HEK293 (cell line): ENCODE measurements at regions not wholly inside any gene's neighbourhood (a gene's known extent, or its start where the extent isn't known, plus 50 kb on each side); places are given as distances from the start of the nearest gene placed in this dataset.

ENCODE experiments used
- CTCF ChIA-PET: fragments of 350-600 bp; formaldehyde crosslinking; extraction: SDS; loops from one replicate; lab custom pipeline; 2021; ENCODE audit warnings: antibody characterized with exemption; lab: Yijun Ruan, JAX
- POLR2A ChIA-PET: fragments of 300-600 bp; formaldehyde crosslinking; extraction: SDS; loops from one replicate; lab custom pipeline; 2020; ENCODE audit warnings: antibody characterized with exemption, inconsistent platforms; lab: Yijun Ruan, JAX
- H3K27ac ChIP-seq: fragments of 200-500 bp; sonication (Bioruptor generic); 2 replicates; pipeline ENCODE4 v1.5.1; 2014; ENCODE audit warnings: low read depth, low read length, control low read depth, inconsistent platforms; ENCODE audit errors: extremely low read depth
- H3K36me3 ChIP-seq, 2 experiments: fragments of 200-500 bp in 1 of 2; sonication (Bioruptor generic) in 1 of 2; 1 replicate in 1 of 2; 2 replicates in 1 of 2; pipeline ENCODE4 v1.5.1; 2014 to 2017; ENCODE audit warnings: inconsistent platforms in 2 of 2, low read length in 2 of 2; ENCODE audit not compliant: control insufficient read depth in 2 of 2, insufficient read depth in 1 of 2
- H3K4me1 ChIP-seq: fragments of 200-500 bp; sonication (Bioruptor generic); 2 replicates; pipeline ENCODE4 v1.5.1; 2014; ENCODE audit warnings: mild to moderate bottlenecking, low read length, inconsistent platforms; ENCODE audit not compliant: control insufficient read depth, insufficient read depth
- H3K4me3 ChIP-seq: 2 replicates; pipeline ENCODE4 v1.5.1; 2011; ENCODE audit warnings: low read depth, mild to moderate bottlenecking, control low read depth, low read length, moderate library complexity
- H3K9me3 ChIP-seq: fragments of 200-500 bp; sonication (Bioruptor generic); 2 replicates; pipeline ENCODE4 v1.5.1; 2014; ENCODE audit warnings: low read depth, low read length, inconsistent platforms; ENCODE audit not compliant: control insufficient read depth, insufficient read depth
- OSR2 ChIP-seq: fragments of 450-650 bp; formaldehyde crosslinking; IDR thresholded peaks from 2 replicates; pipeline ENCODE4 v1.5.1; 2016; ENCODE audit warnings: missing biosample characterization, missing genetic modification characterization
- PRDM1 ChIP-seq: fragments of 450-650 bp; formaldehyde crosslinking; IDR thresholded peaks from 2 replicates; pipeline ENCODE4; 2016; ENCODE audit warnings: missing biosample characterization, missing genetic modification characterization
- SP7 ChIP-seq: fragments of 450-650 bp; formaldehyde crosslinking; IDR thresholded peaks from 2 replicates; pipeline ENCODE4 v1.5.1; 2016; ENCODE audit warnings: missing biosample characterization, missing genetic modification characterization
- YY1 ChIP-seq: fragments of 450-650 bp; formaldehyde crosslinking; IDR thresholded peaks from 2 replicates; pipeline ENCODE4 v1.5.1; 2018; ENCODE audit warnings: missing biosample characterization, missing genetic modification characterization
- ZFP69B ChIP-seq: fragments of 450-650 bp; formaldehyde crosslinking; IDR thresholded peaks from 2 replicates; pipeline ENCODE4 v1.5.1; 2016; ENCODE audit warnings: missing biosample characterization, missing genetic modification characterization
- ZNF211 ChIP-seq: fragments of 450-650 bp; formaldehyde crosslinking; IDR thresholded peaks from 2 replicates; pipeline ENCODE4 v1.5.1; 2016; ENCODE audit warnings: low read depth, missing biosample characterization, missing genetic modification characterization
- ZNF214 ChIP-seq: fragments of 450-650 bp; formaldehyde crosslinking; IDR thresholded peaks from 2 replicates; pipeline ENCODE4 v1.5.1; 2017; ENCODE audit warnings: missing biosample characterization, mild to moderate bottlenecking, missing genetic modification characterization, borderline replicate concordance
- ZNF366 ChIP-seq: fragments of 450-650 bp; formaldehyde crosslinking; conservative IDR thresholded peaks from 2 replicates; pipeline ENCODE4 v1.5.1; 2016; ENCODE audit warnings: missing biosample characterization, missing genetic modification characterization
- ZNF37A ChIP-seq: fragments of 450-650 bp; IDR thresholded peaks from 2 replicates; pipeline ENCODE4 v1.5.1; 2018; ENCODE audit warnings: missing biosample characterization, missing genetic modification characterization
- ZNF416 ChIP-seq: fragments of 450-650 bp; formaldehyde crosslinking; IDR thresholded peaks from 2 replicates; pipeline ENCODE4 v1.5.1; 2016; ENCODE audit warnings: missing biosample characterization, missing genetic modification characterization
- ZNF548 ChIP-seq: fragments of 450-650 bp; formaldehyde crosslinking; IDR thresholded peaks from 2 replicates; pipeline ENCODE4 v1.5.1; 2016; ENCODE audit warnings: missing biosample characterization, missing genetic modification characterization
- ZNF707 ChIP-seq: fragments of 450-650 bp; formaldehyde crosslinking; IDR thresholded peaks from 2 replicates; pipeline ENCODE4 v1.5.1; 2016; ENCODE audit warnings: missing biosample characterization, missing genetic modification characterization
- TF ChIP-seq, protein P1 (sequence below): fragments of 450-650 bp; formaldehyde crosslinking; IDR thresholded peaks from 2 replicates; pipeline ENCODE4 v1.5.1; 2016; ENCODE audit warnings: missing biosample characterization, missing genetic modification characterization, borderline replicate concordance
- TF ChIP-seq, protein P2 (sequence below): fragments of 450-650 bp; formaldehyde crosslinking; IDR thresholded peaks from 2 replicates; pipeline ENCODE4 v1.5.1; 2016; ENCODE audit warnings: missing biosample characterization, missing genetic modification characterization
- TF ChIP-seq, protein P3 (sequence below): fragments of 450-650 bp; formaldehyde crosslinking; conservative IDR thresholded peaks from 2 replicates; pipeline ENCODE4 v1.5.1; 2016; ENCODE audit warnings: low read depth, missing biosample characterization, missing genetic modification characterization

DNA sequence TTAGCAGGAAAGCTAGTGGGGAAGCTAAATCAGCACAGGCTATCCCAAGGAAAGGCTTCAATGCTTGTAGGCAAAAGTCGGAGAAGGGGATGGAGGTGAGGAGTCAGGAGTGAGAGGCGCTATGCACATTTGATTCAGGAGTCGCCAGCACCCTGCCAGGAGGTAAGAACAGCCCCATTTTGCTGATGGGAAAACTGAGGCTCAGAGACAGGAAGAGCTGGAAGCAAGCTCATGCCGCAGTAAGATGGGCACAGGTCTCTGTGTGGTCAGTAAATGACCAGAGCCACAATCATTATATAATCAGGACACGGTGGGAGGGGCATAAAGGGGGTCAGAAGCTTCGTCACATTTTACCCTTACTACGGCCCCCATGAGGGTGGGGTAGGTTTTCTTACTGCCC is 504.4 kb downstream of the MN1 start (continued):
- TF ChIP-seq, protein P1, sequence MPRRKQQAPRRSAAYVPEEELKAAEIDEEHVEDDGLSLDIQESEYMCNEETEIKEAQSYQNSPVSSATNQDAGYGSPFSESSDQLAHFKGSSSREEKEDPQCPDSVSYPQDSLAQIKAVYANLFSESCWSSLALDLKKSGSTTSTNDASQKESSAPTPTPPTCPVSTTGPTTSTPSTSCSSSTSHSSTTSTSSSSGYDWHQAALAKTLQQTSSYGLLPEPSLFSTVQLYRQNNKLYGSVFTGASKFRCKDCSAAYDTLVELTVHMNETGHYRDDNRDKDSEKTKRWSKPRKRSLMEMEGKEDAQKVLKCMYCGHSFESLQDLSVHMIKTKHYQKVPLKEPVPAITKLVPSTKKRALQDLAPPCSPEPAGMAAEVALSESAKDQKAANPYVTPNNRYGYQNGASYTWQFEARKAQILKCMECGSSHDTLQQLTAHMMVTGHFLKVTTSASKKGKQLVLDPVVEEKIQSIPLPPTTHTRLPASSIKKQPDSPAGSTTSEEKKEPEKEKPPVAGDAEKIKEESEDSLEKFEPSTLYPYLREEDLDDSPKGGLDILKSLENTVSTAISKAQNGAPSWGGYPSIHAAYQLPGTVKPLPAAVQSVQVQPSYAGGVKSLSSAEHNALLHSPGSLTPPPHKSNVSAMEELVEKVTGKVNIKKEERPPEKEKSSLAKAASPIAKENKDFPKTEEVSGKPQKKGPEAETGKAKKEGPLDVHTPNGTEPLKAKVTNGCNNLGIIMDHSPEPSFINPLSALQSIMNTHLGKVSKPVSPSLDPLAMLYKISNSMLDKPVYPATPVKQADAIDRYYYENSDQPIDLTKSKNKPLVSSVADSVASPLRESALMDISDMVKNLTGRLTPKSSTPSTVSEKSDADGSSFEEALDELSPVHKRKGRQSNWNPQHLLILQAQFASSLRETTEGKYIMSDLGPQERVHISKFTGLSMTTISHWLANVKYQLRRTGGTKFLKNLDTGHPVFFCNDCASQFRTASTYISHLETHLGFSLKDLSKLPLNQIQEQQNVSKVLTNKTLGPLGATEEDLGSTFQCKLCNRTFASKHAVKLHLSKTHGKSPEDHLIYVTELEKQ, result no peak
- TF ChIP-seq, protein P2, sequence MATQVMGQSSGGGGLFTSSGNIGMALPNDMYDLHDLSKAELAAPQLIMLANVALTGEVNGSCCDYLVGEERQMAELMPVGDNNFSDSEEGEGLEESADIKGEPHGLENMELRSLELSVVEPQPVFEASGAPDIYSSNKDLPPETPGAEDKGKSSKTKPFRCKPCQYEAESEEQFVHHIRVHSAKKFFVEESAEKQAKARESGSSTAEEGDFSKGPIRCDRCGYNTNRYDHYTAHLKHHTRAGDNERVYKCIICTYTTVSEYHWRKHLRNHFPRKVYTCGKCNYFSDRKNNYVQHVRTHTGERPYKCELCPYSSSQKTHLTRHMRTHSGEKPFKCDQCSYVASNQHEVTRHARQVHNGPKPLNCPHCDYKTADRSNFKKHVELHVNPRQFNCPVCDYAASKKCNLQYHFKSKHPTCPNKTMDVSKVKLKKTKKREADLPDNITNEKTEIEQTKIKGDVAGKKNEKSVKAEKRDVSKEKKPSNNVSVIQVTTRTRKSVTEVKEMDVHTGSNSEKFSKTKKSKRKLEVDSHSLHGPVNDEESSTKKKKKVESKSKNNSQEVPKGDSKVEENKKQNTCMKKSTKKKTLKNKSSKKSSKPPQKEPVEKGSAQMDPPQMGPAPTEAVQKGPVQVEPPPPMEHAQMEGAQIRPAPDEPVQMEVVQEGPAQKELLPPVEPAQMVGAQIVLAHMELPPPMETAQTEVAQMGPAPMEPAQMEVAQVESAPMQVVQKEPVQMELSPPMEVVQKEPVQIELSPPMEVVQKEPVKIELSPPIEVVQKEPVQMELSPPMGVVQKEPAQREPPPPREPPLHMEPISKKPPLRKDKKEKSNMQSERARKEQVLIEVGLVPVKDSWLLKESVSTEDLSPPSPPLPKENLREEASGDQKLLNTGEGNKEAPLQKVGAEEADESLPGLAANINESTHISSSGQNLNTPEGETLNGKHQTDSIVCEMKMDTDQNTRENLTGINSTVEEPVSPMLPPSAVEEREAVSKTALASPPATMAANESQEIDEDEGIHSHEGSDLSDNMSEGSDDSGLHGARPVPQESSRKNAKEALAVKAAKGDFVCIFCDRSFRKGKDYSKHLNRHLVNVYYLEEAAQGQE (tag by site-specific recombination), result no peak
- TF ChIP-seq ZNF214 (no peak), ZFP69B (tag by site-specific recombination) (no peak), ZNF37A (tag by site-specific recombination) (no peak)
- TF ChIP-seq, protein P3, sequence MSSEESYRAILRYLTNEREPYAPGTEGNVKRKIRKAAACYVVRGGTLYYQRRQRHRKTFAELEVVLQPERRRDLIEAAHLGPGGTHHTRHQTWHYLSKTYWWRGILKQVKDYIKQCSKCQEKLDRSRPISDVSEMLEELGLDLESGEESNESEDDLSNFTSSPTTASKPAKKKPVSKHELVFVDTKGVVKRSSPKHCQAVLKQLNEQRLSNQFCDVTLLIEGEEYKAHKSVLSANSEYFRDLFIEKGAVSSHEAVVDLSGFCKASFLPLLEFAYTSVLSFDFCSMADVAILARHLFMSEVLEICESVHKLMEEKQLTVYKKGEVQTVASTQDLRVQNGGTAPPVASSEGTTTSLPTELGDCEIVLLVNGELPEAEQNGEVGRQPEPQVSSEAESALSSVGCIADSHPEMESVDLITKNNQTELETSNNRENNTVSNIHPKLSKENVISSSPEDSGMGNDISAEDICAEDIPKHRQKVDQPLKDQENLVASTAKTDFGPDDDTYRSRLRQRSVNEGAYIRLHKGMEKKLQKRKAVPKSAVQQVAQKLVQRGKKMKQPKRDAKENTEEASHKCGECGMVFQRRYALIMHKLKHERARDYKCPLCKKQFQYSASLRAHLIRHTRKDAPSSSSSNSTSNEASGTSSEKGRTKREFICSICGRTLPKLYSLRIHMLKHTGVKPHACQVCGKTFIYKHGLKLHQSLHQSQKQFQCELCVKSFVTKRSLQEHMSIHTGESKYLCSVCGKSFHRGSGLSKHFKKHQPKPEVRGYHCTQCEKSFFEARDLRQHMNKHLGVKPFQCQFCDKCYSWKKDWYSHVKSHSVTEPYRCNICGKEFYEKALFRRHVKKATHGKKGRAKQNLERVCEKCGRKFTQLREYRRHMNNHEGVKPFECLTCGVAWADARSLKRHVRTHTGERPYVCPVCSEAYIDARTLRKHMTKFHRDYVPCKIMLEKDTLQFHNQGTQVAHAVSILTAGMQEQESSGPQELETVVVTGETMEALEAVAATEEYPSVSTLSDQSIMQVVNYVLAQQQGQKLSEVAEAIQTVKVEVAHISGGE (tag by site-specific recombination), result no peak

DNA sequence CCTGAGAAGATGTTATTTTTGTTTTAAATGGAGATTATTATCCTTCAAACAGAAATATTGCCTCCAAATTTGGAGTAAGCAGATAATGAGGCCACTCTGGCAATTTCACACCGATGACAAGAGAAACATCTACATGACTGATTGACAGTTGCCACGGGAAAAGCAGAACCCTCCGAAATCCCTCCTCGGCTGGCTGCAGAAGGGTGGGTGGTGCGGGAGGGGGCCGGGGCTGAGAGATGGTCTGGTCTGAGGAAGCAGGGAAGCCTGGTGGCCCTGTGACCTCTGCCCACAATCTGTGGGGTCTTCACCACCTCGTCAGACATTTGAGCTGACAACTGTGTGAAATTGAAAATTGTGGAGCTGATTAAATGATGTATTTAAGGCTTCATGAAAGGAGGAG is 503.2 kb downstream of the MN1 start:
- CTCF ChIA-PET, result interaction anchor here (0.7 kb wide), 2 partner anchors 8 to 34 kb away, joined by 4 to 7 read pairs; no protein-coding TSS in a partner anchor
- no peaks in the 10 kb centered on the region for H3K9me3 ChIP-seq
- no peak for TF ChIP-seq ZNF211 (tag by site-specific recombination)

DNA sequence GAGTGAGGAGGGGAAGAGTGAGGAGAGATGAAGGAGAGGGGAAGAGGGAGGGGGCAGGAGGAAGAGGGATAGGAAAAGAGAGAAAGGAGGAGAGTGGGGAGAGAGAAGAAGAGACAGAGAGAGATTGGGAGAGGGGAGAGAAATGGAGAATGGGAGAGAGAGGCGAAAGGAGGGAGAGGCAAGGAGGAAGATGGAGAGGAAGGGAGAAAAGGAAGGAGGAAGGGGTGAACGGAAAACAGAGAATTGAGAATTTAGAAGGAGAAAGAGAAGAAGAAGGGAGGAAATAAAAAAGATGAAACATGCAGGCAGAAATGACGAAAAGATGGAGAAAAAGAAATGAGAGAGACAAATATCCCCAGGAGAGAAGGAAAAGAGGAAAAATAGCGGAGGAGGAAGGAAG is 502.8 kb downstream of the MN1 start:
- H3K4me3 ChIP-seq, result no peak overlapping the region
- ChIA-PET POLR2A (no interaction called here), CTCF (interaction anchor here (0.7 kb wide), 2 partner anchors 9 to 33 kb away, joined by 4 to 7 read pairs; no protein-coding TSS in a partner anchor)
- no peak for TF ChIP-seq OSR2 (tag by site-specific recombination)
- TF ChIP-seq YY1 (tag by site-specific recombination), result no peak
- TF ChIP-seq SP7 (tag by site-specific recombination), result no peak
- TF ChIP-seq PRDM1 (tag by site-specific recombination), result peak; percentile 70
- TF ChIP-seq ZNF548 (tag by site-specific recombination), result no peak
- no peak for TF ChIP-seq ZNF707 (tag by site-specific recombination)
- TF ChIP-seq ZNF416, result no peak
- peak; percentile 84 for TF ChIP-seq ZNF366 (tag by site-specific recombination)
- no peak overlapping the region for H3K27ac ChIP-seq
- H3K36me3 ChIP-seq, result no peaks in the 10 kb centered on the region
- H3K4me1 ChIP-seq, result no peaks in the 10 kb centered on the region; the same call in 1 of the 2 replicates
- no peaks in the 10 kb centered on the region for H3K9me3 ChIP-seq

More for the DNA sequence above, 503.2 kb downstream of the MN1 start:
- no peaks in the 10 kb centered on the region for H3K36me3 ChIP-seq
- no peak overlapping the region for H3K27ac ChIP-seq
- no peaks in the 10 kb centered on the region; the same call in 1 of the 2 replicates for H3K4me1 ChIP-seq
- H3K4me3 ChIP-seq, result no peak overlapping the region
- POLR2A ChIA-PET, result no interaction called here
